ELR (cell line): ENCODE measurements at regions not wholly inside any gene's neighbourhood (a gene's known extent, or its start where the extent isn't known, plus 50 kb on each side); places are given as distances from the start of the nearest gene placed in this dataset.
A peak's percentile ranks its signal among the peaks of the same experiment; 100 is the strongest.

Experiments used
- DNase-seq: peaks from one replicate; pipeline ENCODE4 v3.0.0-alpha.2; 2015; ENCODE audit warnings: low read depth

- peak; percentile 54 for DNase-seq
Measured at GRCh38 chrX:13266641-13267345, 53.1 kb downstream of the ATXN3L start.

GRCh38 chrX:13265549-13266132 is 54.2 kb downstream of the ATXN3L start:
- DNase-seq: no peak

- DNase-seq: no peak
Measured at GRCh38 chrX:13265111-13265510, 54.7 kb downstream of the ATXN3L start.

- no peak for DNase-seq
Measured at GRCh38 chrX:13263560-13264251, 56.1 kb downstream of the ATXN3L start.

- no peak for DNase-seq
Measured at GRCh38 chrX:13261348-13261747, 58.5 kb downstream of the ATXN3L start.

- DNase-seq: no peak
Measured at GRCh38 chrX:13260598-13260997, 59.3 kb downstream of the ATXN3L start.

- no peak for DNase-seq
Measured at GRCh38 chrX:13258725-13259124, 61.1 kb downstream of the ATXN3L start.

GRCh38 chrX:13258052-13258444 is 61.8 kb downstream of the ATXN3L start:
- no peak for DNase-seq

- no peak for DNase-seq
Measured at GRCh38 chrX:13257223-13258051, 62.4 kb downstream of the ATXN3L start.

- DNase-seq: no peak
Measured at GRCh38 chrX:13256603-13257002, 63.2 kb downstream of the ATXN3L start.

GRCh38 chrX:13254870-13255269 is 65.0 kb downstream of the ATXN3L start:
- DNase-seq: no peak

- peak; percentile 44 for DNase-seq
Measured at GRCh38 chrX:13254076-13254785, 65.6 kb downstream of the ATXN3L start.

- DNase-seq: no peak
Measured at GRCh38 chrX:13253223-13253622, 66.6 kb downstream of the ATXN3L start.

GRCh38 chrX:13252726-13253125 is 67.1 kb downstream of the ATXN3L start:
- DNase-seq: no peak

- DNase-seq: peak; percentile 10
Measured at GRCh38 chrX:13250826-13251580, 68.8 kb downstream of the ATXN3L start.

GRCh38 chrX:13248867-13249486 is 70.9 kb downstream of the ATXN3L start:
- DNase-seq: no peak

GRCh38 chrX:13239272-13239671 is 80.6 kb downstream of the ATXN3L start:
- DNase-seq: no peak

GRCh38 chrX:13235930-13236329 is 83.9 kb downstream of the ATXN3L start:
- DNase-seq: no peak

- no peak for DNase-seq
Measured at GRCh38 chrX:13232484-13232883, 87.4 kb downstream of the ATXN3L start.

- DNase-seq: no peak
Measured at GRCh38 chrX:13226214-13226613, 93.6 kb downstream of the ATXN3L start.
